PFSK-1 (cell line): ENCODE measurements at regions not wholly inside any gene's neighbourhood (a gene's known extent, or its start where the extent isn't known, plus 50 kb on each side); places are given as distances from the start of the nearest gene placed in this dataset.

Source experiments
- FOXP2 ChIP-seq: optimal IDR thresholded peaks from 2 replicates; pipeline ENCODE3; 2011; ENCODE audit warnings: borderline replicate concordance, control low read depth, inconsistent platforms; ENCODE audit not compliant: insufficient read depth; ENCODE audit errors: extremely low read length, extremely low read depth
- POLR2AphosphoS5 ChIP-seq: IDR thresholded peaks from 2 replicates; pipeline ENCODE4 v1.6.1; 2012; ENCODE audit warnings: low read depth, mild to moderate bottlenecking, control low read depth, low read length, moderate library complexity
- SIN3A ChIP-seq: IDR thresholded peaks from 2 replicates; pipeline ENCODE4 v1.6.1; 2012; ENCODE audit warnings: mild to moderate bottlenecking, low read length, moderate library complexity, borderline replicate concordance; ENCODE audit not compliant: insufficient read depth
- TAF1 ChIP-seq: IDR thresholded peaks from 2 replicates; pipeline ENCODE4 v1.6.1; 2012; ENCODE audit warnings: low read length, control low read depth, borderline replicate concordance; ENCODE audit not compliant: insufficient read depth
- TF ChIP-seq, protein P1 (sequence below), 2 experiments: IDR thresholded peaks; 2 replicates each; pipeline versions ENCODE4 v1.6.1 to v1.8.0; 2011 to 2012; ENCODE audit warnings: low read depth in 2 of 2, low read length in 2 of 2, control low read depth in 1 of 2, inconsistent platforms in 1 of 2, mild to moderate bottlenecking in 1 of 2, moderate library complexity in 1 of 2; ENCODE audit not compliant: insufficient read depth in 1 of 2

DNA sequence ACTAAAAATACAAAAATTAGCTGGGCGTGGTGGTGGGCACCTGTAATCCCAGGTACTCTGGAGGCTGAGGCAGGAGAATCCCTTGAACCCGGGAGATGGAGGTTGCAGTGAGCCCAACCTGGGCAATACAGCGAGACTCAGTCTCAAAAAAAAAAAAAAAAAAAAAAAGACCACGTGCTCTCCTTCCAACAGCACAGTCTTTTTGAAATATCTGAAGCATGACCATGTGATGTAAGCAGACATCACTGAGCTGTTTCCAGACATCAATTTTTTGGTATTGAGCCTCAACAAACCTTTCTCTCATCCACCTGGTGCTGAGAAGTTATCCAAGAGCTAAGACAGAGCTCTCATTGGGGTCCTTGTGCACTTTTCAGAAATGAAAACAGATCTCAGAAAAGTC lies 249.2 kb downstream of the FOXA2 start:
- no peak for TF ChIP-seq TAF1
- no peak for TF ChIP-seq POLR2AphosphoS5
- no peak for TF ChIP-seq SIN3A
- TF ChIP-seq, protein P1, sequence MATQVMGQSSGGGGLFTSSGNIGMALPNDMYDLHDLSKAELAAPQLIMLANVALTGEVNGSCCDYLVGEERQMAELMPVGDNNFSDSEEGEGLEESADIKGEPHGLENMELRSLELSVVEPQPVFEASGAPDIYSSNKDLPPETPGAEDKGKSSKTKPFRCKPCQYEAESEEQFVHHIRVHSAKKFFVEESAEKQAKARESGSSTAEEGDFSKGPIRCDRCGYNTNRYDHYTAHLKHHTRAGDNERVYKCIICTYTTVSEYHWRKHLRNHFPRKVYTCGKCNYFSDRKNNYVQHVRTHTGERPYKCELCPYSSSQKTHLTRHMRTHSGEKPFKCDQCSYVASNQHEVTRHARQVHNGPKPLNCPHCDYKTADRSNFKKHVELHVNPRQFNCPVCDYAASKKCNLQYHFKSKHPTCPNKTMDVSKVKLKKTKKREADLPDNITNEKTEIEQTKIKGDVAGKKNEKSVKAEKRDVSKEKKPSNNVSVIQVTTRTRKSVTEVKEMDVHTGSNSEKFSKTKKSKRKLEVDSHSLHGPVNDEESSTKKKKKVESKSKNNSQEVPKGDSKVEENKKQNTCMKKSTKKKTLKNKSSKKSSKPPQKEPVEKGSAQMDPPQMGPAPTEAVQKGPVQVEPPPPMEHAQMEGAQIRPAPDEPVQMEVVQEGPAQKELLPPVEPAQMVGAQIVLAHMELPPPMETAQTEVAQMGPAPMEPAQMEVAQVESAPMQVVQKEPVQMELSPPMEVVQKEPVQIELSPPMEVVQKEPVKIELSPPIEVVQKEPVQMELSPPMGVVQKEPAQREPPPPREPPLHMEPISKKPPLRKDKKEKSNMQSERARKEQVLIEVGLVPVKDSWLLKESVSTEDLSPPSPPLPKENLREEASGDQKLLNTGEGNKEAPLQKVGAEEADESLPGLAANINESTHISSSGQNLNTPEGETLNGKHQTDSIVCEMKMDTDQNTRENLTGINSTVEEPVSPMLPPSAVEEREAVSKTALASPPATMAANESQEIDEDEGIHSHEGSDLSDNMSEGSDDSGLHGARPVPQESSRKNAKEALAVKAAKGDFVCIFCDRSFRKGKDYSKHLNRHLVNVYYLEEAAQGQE (IDR thresholded peaks at IDR 0.05; ENCODE audit: insufficient read depth in 1 of 2, low read depth in 2 of 2, low read length in 2 of 2): no peak
- TF ChIP-seq FOXP2: no peak
